HUES64 (cell line): ENCODE measurements at regions not wholly inside any gene's neighbourhood (a gene's known extent, or its start where the extent isn't known, plus 50 kb on each side); places are given as distances from the start of the nearest gene placed in this dataset.

Source experiments
- H3K27ac ChIP-seq: 2 replicates; pipeline ENCODE4 v1.7.0; 2013; ENCODE audit warnings: low read depth, low read length, inconsistent platforms
- H3K27me3 ChIP-seq: 2 replicates; pipeline ENCODE4 v1.6.1; 2013; ENCODE audit warnings: mild to moderate bottlenecking, low read length; ENCODE audit not compliant: insufficient read depth
- H3K36me3 ChIP-seq: 2 replicates; pipeline ENCODE4 v1.6.1; 2013; ENCODE audit warnings: mild to moderate bottlenecking, low read length; ENCODE audit not compliant: insufficient read depth
- H3K4me1 ChIP-seq: 2 replicates; pipeline ENCODE4 v1.6.1; 2013; ENCODE audit warnings: mild to moderate bottlenecking, low read length, moderate library complexity; ENCODE audit not compliant: insufficient read depth
- H3K4me3 ChIP-seq: 2 replicates; pipeline ENCODE4 v1.5.1; 2013; ENCODE audit warnings: mild to moderate bottlenecking, low read length, moderate library complexity
- H3K9ac ChIP-seq: 2 replicates; pipeline ENCODE4 v1.6.1; 2013; ENCODE audit warnings: mild to moderate bottlenecking, low read depth, low read length
- H3K9me3 ChIP-seq: 2 replicates; pipeline ENCODE4 v1.6.1; 2013; ENCODE audit warnings: low read depth, low read length; ENCODE audit not compliant: insufficient read depth
- WGBS: fragments of 150-250, 120-280 bp; methylation state at CpG from one replicate; pipeline ENCODE4 v1.1.7; 2013; ENCODE audit warnings: missing lambda C conversion rate; 5-methylcytosine and 5-hydroxymethylcytosine counted together

DNA sequence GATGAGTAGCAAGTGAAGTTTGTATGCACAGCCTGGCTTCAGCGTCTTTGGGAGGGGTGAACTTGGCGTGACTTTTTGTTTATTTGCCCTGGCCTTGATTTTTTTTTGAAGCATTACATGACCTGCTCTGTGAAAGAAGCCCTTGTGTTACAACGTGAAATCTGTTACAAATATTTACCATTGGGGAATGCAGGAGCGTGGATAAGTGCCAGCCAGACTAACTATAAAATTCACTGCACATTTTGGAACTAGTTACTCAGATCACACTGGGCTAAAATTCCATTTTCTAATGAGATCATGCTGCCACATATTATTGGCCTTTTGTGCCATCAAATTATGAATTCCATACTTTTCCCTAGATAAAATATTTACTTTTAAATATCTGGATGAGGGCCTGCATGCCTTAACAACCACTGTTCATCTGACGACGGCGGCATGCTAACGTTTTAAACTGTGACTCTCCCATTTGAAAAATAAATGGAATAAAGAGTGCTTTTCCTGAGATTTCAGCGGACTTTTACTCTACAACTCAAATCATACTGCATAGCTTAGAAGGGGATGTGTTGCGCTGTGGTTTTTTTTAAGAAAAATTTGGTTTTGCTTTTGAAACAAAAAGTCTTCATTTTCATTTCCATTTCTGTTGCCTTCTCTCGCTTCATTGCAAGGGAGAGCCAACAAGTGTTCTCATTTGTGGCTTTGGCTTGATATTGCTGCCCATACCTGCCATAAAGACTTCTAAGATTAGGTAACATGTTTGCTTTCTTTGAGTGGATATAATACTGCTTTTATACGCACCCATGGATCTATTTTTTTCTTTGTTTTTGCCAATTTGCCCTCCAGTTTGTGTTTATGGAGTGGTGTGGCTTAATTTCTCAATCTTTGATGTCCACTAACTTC, 352.2 kb downstream of the TFEC start:
- Histone ChIP-seq H3K9ac (no peak overlapping the region), H3K4me1 (peaks cover 9% of the 10 kb centered on the region), H3K4me3 (no peak overlapping the region), H3K27ac (no peak overlapping the region), H3K9me3 (no peaks in the 10 kb centered on the region), H3K36me3 (no peaks in the 10 kb centered on the region), H3K27me3 (no peaks in the 10 kb centered on the region)
- WGBS = 93% methylated on average over 8 of the region's 12 CpGs

DNA sequence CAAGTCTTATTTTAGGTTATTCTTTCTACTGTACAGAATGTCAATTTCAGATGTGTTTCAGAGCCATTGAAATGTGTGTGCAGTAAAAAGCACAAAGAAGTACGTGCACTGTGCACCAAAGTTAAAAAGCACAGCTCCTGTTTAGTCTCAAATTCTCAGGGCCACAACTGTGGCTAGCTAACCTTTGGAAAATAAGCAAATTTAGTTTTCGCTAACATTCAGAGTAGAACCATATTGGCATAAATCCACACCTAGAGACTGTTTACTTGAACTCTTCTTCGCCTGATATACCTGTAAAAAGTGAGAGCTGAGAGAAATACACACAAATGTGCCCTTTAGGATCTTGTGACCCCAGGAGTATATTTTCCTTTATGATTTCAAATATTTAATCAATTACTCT, 353.9 kb downstream of the TFEC start:
- Histone ChIP-seq H3K36me3 (no peaks in the 10 kb centered on the region), H3K27ac (no peak overlapping the region), H3K9me3 (no peaks in the 10 kb centered on the region), H3K9ac (no peak overlapping the region), H3K4me3 (no peak overlapping the region), H3K4me1 (peaks cover 9% of the 10 kb centered on the region), H3K27me3 (no peaks in the 10 kb centered on the region)
- 97% methylated on average over 3 of the region's 3 CpGs for WGBS

DNA sequence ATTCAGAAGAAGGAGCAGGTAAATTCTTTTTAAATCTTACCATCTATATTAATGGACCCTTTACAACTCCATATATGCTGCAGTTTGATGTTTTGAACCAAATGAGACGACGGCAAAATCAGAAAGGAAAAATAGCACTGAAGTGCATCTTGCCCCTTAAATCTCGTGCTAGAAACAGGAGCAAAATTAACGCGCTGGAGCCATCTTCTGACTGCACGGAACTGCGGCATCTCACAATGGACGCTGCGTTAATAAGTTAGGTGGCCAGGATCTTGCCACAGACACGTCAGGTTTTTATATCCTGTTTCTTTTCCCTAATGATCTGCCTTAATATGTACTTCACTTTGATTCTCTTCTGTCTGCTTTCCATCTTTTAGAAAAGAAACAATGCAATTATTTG, 354.5 kb downstream of the TFEC start:
- 90% methylated on average over 10 of the region's 10 CpGs for WGBS
- Histone ChIP-seq H3K36me3 (no peaks in the 10 kb centered on the region), H3K9me3 (no peaks in the 10 kb centered on the region), H3K27ac (no peak overlapping the region), H3K27me3 (no peaks in the 10 kb centered on the region), H3K9ac (no peak overlapping the region), H3K4me3 (no peak overlapping the region), H3K4me1 (peaks cover 9% of the 10 kb centered on the region)

DNA sequence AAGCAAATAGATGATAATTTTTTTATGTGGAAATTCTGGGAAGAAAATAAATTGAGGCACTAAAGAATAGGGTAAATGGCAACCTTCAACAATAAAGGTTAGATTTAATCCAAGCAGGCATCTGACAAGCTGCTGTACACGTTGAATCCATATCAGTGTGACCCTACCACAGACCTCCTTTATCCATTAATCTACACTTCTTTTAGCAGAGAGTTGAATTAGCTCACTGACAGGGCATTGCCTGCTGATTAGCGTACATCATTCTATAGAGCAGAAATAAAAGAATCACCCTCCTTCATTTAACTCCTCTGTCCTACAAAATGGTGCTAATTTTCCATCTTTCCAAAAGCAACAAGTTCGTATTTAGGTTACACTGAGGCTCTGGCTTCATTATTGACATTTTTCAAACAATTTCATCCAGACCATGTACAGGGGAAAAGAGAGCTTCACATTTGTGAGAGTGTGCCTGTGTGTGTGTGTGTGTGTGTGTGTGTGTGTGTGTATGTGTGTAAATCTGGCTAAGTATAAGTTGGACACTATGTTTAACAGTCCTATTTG, 356.0 kb downstream of the TFEC start:
- Histone ChIP-seq H3K9ac (no peak overlapping the region), H3K36me3 (no peaks in the 10 kb centered on the region), H3K27me3 (no peaks in the 10 kb centered on the region), H3K27ac (no peak overlapping the region), H3K9me3 (no peaks in the 10 kb centered on the region), H3K4me3 (no peak overlapping the region), H3K4me1 (no peaks in the 10 kb centered on the region)
- WGBS = 92% methylated on average over 3 of the region's 3 CpGs

DNA sequence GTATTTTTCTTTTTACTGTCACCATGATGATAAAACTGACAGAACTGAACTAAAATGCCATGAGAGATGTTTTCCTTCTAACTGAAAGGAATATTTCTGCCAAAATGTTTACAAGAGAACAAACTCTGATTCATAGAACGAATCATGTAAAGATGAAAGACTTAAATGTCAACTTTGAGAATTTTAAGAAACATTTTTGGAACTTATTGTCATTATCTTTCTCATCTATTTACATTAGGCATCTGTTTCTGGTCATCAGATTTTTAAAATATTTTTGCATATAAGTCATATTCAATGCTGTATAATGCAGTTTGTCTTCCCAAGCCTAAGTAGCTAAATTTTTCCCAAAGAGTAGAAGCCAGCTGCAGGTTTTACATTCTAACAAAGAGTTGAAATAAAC, 358.5 kb downstream of the TFEC start:
- Histone ChIP-seq H3K4me3 (no peak overlapping the region), H3K36me3 (no peaks in the 10 kb centered on the region), H3K9ac (no peak overlapping the region), H3K9me3 (no peaks in the 10 kb centered on the region), H3K27me3 (no peaks in the 10 kb centered on the region), H3K4me1 (no peaks in the 10 kb centered on the region), H3K27ac (no peak overlapping the region)
- 100% methylated on average over 1 of the region's 1 CpG for WGBS

DNA sequence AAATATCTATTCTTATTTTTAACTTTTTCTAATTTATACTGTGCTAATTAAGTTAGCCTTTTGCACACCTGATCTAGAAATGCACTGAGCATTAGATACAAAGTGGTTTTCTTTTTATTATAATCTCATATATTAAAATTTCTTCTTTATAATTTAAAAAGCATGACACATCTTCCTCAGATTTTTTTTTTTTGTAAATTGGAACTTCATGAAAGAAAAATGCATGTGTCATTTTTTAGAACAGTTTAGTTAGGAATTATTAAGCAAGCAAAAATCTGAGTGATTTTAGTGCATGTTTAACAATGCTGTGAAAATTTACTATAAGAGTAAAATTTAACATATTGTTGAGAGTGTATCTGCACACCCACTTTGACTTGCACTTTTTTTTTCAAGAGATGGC, 367.9 kb downstream of the TFEC start:
- no peak overlapping the region for H3K27ac ChIP-seq
- no peaks in the 10 kb centered on the region for H3K4me1 ChIP-seq
- H3K9ac ChIP-seq = no peak overlapping the region
- no peaks in the 10 kb centered on the region for H3K36me3 ChIP-seq
- no peak overlapping the region for H3K4me3 ChIP-seq
- no peaks in the 10 kb centered on the region for H3K9me3 ChIP-seq
- no peaks in the 10 kb centered on the region for H3K27me3 ChIP-seq

DNA sequence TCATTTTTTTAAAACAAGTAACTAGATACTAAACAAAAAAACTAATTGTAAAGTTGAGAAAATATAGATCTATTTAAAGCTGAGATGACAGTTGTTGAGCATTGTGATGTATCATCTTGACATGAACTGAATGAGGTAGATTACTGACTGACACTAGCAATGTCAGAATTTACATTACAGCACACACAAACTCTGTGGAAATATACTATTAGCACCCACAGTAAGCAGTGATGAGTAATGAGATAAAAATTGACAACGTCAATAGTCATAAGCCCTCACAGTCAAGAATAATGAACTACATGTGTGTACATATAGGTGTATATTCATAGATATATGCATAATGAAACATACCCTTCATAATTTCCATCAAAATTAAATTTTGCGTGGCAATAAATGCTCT, 368.4 kb downstream of the TFEC start:
- Histone ChIP-seq H3K9ac (no peak overlapping the region), H3K4me3 (no peak overlapping the region), H3K36me3 (no peaks in the 10 kb centered on the region), H3K27me3 (no peaks in the 10 kb centered on the region), H3K27ac (no peak overlapping the region), H3K9me3 (no peaks in the 10 kb centered on the region), H3K4me1 (no peaks in the 10 kb centered on the region)
- no CpG with 5 or more reads among the region's 2 CpGs for WGBS

DNA sequence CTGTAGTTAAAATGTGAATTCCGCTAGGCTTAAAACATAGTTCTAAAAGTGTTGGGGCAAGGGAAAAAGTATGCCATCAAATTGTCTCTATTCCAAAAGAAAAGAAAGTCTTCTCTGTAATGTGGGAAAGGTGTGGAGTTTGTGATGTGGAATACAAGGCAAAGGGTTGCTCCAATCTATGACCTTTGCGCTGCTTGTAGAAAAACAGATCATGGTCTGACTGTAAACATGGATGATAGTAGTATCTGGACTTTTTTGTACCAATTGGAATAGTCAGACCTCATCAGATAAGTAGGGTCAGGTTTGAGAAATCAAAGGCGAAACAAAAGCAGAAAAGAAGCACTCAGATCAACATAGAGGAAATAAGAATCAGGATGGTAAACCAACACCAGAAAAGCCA, 372.3 kb downstream of the TFEC start:
- no peak overlapping the region for H3K9ac ChIP-seq
- no peaks in the 10 kb centered on the region for H3K4me1 ChIP-seq
- no peaks in the 10 kb centered on the region for H3K9me3 ChIP-seq
- whole genome bisulfite sequencing = 78% methylated on average over 3 of the region's 3 CpGs
- H3K27me3 ChIP-seq = no peaks in the 10 kb centered on the region
- H3K27ac ChIP-seq = no peak overlapping the region
- no peaks in the 10 kb centered on the region for H3K36me3 ChIP-seq
- no peak overlapping the region for H3K4me3 ChIP-seq

DNA sequence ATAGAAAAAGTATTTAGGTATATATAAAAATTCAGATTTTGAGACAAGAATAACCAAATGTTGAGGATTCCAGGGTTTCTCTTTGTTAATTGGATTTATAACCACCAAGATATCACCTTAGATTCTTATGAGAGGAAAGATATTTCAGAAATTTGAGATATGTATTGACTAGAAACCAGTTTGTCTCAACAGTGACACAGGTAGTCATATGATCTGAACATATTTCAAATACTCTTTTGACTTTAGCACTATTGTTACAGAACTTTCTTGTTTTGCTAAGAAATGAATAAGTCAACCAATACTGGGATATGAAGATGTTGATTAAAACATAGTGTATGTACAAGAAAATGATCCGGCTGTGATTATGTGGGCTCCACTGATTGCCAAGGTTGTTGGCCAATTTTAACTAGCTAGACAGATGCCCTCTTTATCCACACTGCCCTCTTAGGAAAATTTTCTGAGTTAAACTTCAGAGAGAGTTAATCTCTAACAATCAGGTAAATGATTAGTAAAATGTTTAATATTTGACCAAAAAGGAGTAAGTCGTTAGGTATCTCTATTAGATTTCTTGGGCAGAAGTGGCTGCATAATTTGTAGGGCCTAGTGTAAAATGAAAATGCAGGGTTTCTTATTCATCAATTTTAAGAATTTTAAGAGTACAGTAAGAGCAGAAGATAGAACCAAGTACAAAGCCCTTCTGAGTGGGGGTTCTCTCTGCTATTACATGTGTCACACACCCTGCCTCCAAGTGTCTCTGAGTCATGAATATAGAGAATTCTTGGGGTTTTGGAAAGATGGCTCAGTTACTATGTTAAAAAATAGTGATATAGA, 376.0 kb downstream of the TFEC start:
- H3K27me3 ChIP-seq = no peaks in the 10 kb centered on the region
- 86% methylated on average over 2 of the region's 2 CpGs for WGBS

DNA sequence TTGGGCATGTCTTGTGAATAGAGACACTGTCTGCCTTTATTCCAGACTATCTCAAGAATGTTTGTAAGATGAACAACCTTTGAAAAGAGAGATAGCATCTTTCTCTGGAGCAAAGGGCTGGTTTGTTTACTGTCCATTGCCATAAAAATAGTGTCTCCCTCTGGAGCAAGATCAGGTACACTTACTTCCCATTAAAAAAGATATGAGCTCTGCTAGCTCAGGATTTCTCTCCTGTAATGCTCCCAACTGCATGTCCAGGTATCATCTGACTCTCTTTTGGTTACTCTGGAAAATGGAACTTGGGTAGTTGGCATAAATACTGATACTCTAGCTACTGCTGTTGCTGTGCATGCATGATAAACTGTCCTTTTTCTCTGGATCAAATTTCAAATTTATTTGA, 381.1 kb downstream of the TFEC start:
- H3K27me3 ChIP-seq = no peaks in the 10 kb centered on the region
- no peaks in the 10 kb centered on the region; the same call in 1 of the 2 replicates for H3K9me3 ChIP-seq
- no peak overlapping the region for H3K4me3 ChIP-seq
- no peaks in the 10 kb centered on the region for H3K36me3 ChIP-seq
- no peak overlapping the region for H3K27ac ChIP-seq
- no peaks in the 10 kb centered on the region for H3K4me1 ChIP-seq
- H3K9ac ChIP-seq = no peak overlapping the region

More for the DNA sequence above, 376.0 kb downstream of the TFEC start:
- H3K4me1 ChIP-seq = no peaks in the 10 kb centered on the region
- H3K4me3 ChIP-seq = no peak overlapping the region
- no peaks in the 10 kb centered on the region for H3K36me3 ChIP-seq
- H3K27ac ChIP-seq = no peak overlapping the region
- H3K9me3 ChIP-seq = no peaks in the 10 kb centered on the region
- H3K9ac ChIP-seq = no peak overlapping the region

DNA sequence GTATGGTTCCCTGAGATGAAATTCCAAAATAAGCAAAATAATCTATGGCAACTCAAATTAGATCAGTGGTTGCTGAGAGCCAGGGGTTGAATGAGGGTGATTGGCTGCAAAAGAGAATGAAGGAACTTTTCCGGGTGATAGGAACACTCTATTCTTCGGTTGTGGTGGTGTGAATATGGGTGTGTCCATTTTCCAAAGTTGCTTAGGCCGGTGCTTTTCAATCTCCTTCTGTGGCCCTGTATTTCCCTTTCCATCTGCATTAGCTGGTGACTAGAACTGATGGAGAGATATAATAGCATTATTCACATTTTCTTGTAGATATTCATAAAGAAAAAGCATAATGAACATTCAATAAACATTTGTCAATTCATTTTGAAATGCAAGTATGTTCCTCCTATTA, 382.9 kb downstream of the TFEC start:
- H3K27me3 ChIP-seq = no peaks in the 10 kb centered on the region
- WGBS = 89% methylated on average over 2 of the region's 3 CpGs
- H3K36me3 ChIP-seq = no peaks in the 10 kb centered on the region
- H3K9ac ChIP-seq = no peak overlapping the region
- H3K9me3 ChIP-seq = no peaks in the 10 kb centered on the region; the same call in 1 of the 2 replicates
- no peaks in the 10 kb centered on the region for H3K4me1 ChIP-seq
- no peak overlapping the region for H3K4me3 ChIP-seq
- no peak overlapping the region for H3K27ac ChIP-seq
